H1 (cell line): ENCODE measurements at regions not wholly inside any gene's neighbourhood (a gene's known extent, or its start where the extent isn't known, plus 50 kb on each side); places are given as distances from the start of the nearest gene placed in this dataset.

Experiments
- CTCF ChIA-PET: fragments of 300-600 bp; sonication (Branson Sonifier 250); formaldehyde crosslinking; loops from one replicate; lab custom pipeline; 2021; ENCODE audit not compliant: partially characterized antibody; lab: Charles Lee
- POLR2A ChIA-PET: fragments of 300-600 bp; sonication (Branson Sonifier 250); formaldehyde crosslinking; loops from one replicate; lab custom pipeline; 2021; ENCODE audit warnings: inconsistent platforms; ENCODE audit not compliant: partially characterized antibody; lab: Charles Lee
- DNase-seq, 2 experiments: peaks; one replicate each; pipeline versions ENCODE4 v3.0.0 to v3.0.0-alpha.2; 2010 to 2022; ENCODE audit warnings: low spot score in 2 of 2, low read depth in 1 of 2, mixed read lengths in 1 of 2
- FAIRE-seq: peaks from 2 replicates; lab custom pipeline; 2011; peaks lifted over from hg19 to GRCh38; lab: Jason Lieb, UNC
- H2AFZ ChIP-seq: 2 replicates; pipeline ENCODE4 v1.8.1; 2012; ENCODE audit warnings: low read length, inconsistent platforms
- H2AK5ac ChIP-seq: 2 replicates; pipeline ENCODE4 v1.6.1; 2013; ENCODE audit warnings: low read depth, low read length
- H2BK120ac ChIP-seq: replicated peaks from 2 replicates; pipeline ENCODE3; 2013; ENCODE audit warnings: low read depth, low read length, inconsistent platforms
- H2BK12ac ChIP-seq: 2 replicates; pipeline ENCODE4 v1.6.1; 2013; ENCODE audit warnings: low read depth, low read length
- H2BK15ac ChIP-seq: 2 replicates; pipeline ENCODE4 v1.6.1; 2013; ENCODE audit warnings: low read length
- H2BK20ac ChIP-seq: 2 replicates; pipeline ENCODE4 v1.6.1; 2013; ENCODE audit warnings: low read length
- H2BK5ac ChIP-seq: 2 replicates; pipeline ENCODE4 v1.6.1; 2013; ENCODE audit warnings: low read depth, low read length
- H3K14ac ChIP-seq: 2 replicates; pipeline ENCODE4 v1.6.1; 2013; ENCODE audit warnings: inconsistent platforms; ENCODE audit not compliant: insufficient read length
- H3K18ac ChIP-seq: 2 replicates; pipeline ENCODE4 v1.6.1; 2013; ENCODE audit warnings: low read length; ENCODE audit errors: extremely low read depth
- H3K23ac ChIP-seq: 2 replicates; pipeline ENCODE4 v1.6.1; 2013; ENCODE audit warnings: inconsistent platforms; ENCODE audit not compliant: insufficient read length
- H3K23me2 ChIP-seq: 2 replicates; pipeline ENCODE4 v1.6.1; 2013; ENCODE audit warnings: low read depth, low read length
- H3K27ac ChIP-seq: 2 replicates; pipeline ENCODE4 v1.6.1; 2011; ENCODE audit warnings: low read depth, low read length, inconsistent platforms
- H3K27me3 ChIP-seq, 4 experiments: replicated peaks in 1 of 4; 1 replicate in 1 of 4; 2 replicates in 3 of 4; pipeline versions ENCODE4 v1.6.1 to v1.8.1; 2011 to 2013; ENCODE audit warnings: low read length in 3 of 4, mild to moderate bottlenecking in 3 of 4, inconsistent platforms in 2 of 4, mixed read lengths in 2 of 4, moderate library complexity in 1 of 4; ENCODE audit not compliant: control insufficient read depth in 3 of 4, insufficient read depth in 3 of 4; ENCODE audit errors: extremely low read depth in 1 of 4
- H3K36me3 ChIP-seq, 4 experiments: 2 replicates each; pipeline versions ENCODE4 v1.6.1 to v1.8.1; 2011 to 2013; ENCODE audit warnings: mild to moderate bottlenecking in 4 of 4, low read length in 3 of 4, moderate library complexity in 2 of 4, control low read depth in 1 of 4, inconsistent platforms in 1 of 4; ENCODE audit not compliant: insufficient read depth in 4 of 4, control insufficient read depth in 2 of 4
- H3K4ac ChIP-seq: replicated peaks from 2 replicates; pipeline ENCODE3; 2013; ENCODE audit warnings: low read length, low read depth, mixed read lengths, inconsistent platforms; ENCODE audit not compliant: insufficient read length
- H3K4me1 ChIP-seq, 4 experiments: replicated peaks in 1 of 4; 1 replicate in 1 of 4; 2 replicates in 3 of 4; pipeline versions ENCODE4 v1.6.1 to v1.8.1; 2011 to 2013; ENCODE audit warnings: low read length in 3 of 4, inconsistent platforms in 2 of 4, mixed read lengths in 1 of 4; ENCODE audit not compliant: insufficient read depth in 4 of 4, control insufficient read depth in 3 of 4
- H3K4me2 ChIP-seq, 2 experiments: 2 replicates each; pipeline versions ENCODE4 v1.6.1 to v1.8.1; 2011 to 2013; ENCODE audit warnings: low read depth in 2 of 2, low read length in 2 of 2, control low read depth in 1 of 2, inconsistent platforms in 1 of 2, mild to moderate bottlenecking in 1 of 2; ENCODE audit not compliant: insufficient read depth in 1 of 2
- H3K4me3 ChIP-seq, 4 experiments: fragments of 200-600, 300-600 bp in 1 of 4; sonication (generic), shearing (Covaris generic), sonication (Bioruptor Twin) in 1 of 4; 2 replicates each; pipeline versions ENCODE4 v1.5.1 to v1.8.1; 2011 to 2016; ENCODE audit warnings: low read length in 4 of 4, low read depth in 3 of 4, control low read depth in 2 of 4, inconsistent platforms in 2 of 4, mild to moderate bottlenecking in 2 of 4, mixed read lengths in 1 of 4, moderate library complexity in 1 of 4; ENCODE audit not compliant: insufficient read depth in 2 of 4; ENCODE audit errors: extremely low read depth in 1 of 4
- H3K56ac ChIP-seq: replicated peaks from 2 replicates; pipeline ENCODE3; 2013; ENCODE audit warnings: low read depth, mild to moderate bottlenecking, mixed read lengths, low read length, inconsistent platforms; ENCODE audit not compliant: insufficient read length
- H3K79me1 ChIP-seq: 2 replicates; pipeline ENCODE4 v1.6.1; 2013; ENCODE audit warnings: low read depth, low read length, control low read depth
- H3K79me2 ChIP-seq, 2 experiments: 2 replicates each; pipeline versions ENCODE4 v1.6.1 to v1.8.1; 2012 to 2013; ENCODE audit warnings: low read length in 2 of 2, mild to moderate bottlenecking in 2 of 2, inconsistent platforms in 1 of 2; ENCODE audit not compliant: insufficient read depth in 2 of 2, control insufficient read depth in 1 of 2
- H3K9ac ChIP-seq, 4 experiments: replicated peaks in 1 of 4; 1 replicate in 1 of 4; 2 replicates in 3 of 4; pipeline versions ENCODE4 v1.6.1 to v1.8.1; 2011 to 2013; ENCODE audit warnings: low read depth in 3 of 4, low read length in 3 of 4, control low read depth in 2 of 4, mild to moderate bottlenecking in 2 of 4, moderate library complexity in 2 of 4, inconsistent platforms in 1 of 4; ENCODE audit errors: extremely low read depth in 1 of 4
- H3K9me3 ChIP-seq, 2 experiments: 2 replicates each; pipeline versions ENCODE4 v1.6.1 to v1.8.1; 2012 to 2013; ENCODE audit warnings: mild to moderate bottlenecking in 2 of 2, moderate library complexity in 2 of 2, control low read depth in 1 of 2, inconsistent platforms in 1 of 2, low read depth in 1 of 2, low read length in 1 of 2, mixed read lengths in 1 of 2; ENCODE audit not compliant: insufficient read depth in 2 of 2
- H4K20me1 ChIP-seq, 2 experiments: replicated peaks in 1 of 2; 2 replicates each; pipeline versions ENCODE3 to v1.8.1; 2011 to 2013; ENCODE audit warnings: inconsistent platforms in 2 of 2, low read length in 2 of 2, mild to moderate bottlenecking in 1 of 2; ENCODE audit not compliant: insufficient read depth in 2 of 2, control insufficient read depth in 1 of 2
- H4K5ac ChIP-seq: 2 replicates; pipeline ENCODE4 v1.6.1; 2013; ENCODE audit warnings: low read length, low read depth, mixed read lengths, inconsistent platforms; ENCODE audit not compliant: insufficient read length
- H4K8ac ChIP-seq: 2 replicates; pipeline ENCODE4 v1.8.0; 2013; ENCODE audit warnings: mild to moderate bottlenecking, moderate library complexity, low read length, inconsistent platforms; ENCODE audit not compliant: insufficient read depth; ENCODE audit errors: extremely low read depth
- H4K91ac ChIP-seq: replicated peaks from 2 replicates; pipeline ENCODE3; 2013; ENCODE audit warnings: low read length, mixed read lengths, inconsistent platforms; ENCODE audit not compliant: insufficient read length
- ATF3 ChIP-seq: IDR thresholded peaks from 2 replicates; pipeline ENCODE4 v1.6.1; 2011; ENCODE audit warnings: low read depth, mild to moderate bottlenecking, low read length; ENCODE audit not compliant: insufficient read depth
- BACH1 ChIP-seq: IDR thresholded peaks from 2 replicates; pipeline ENCODE4 v1.6.1; 2012; ENCODE audit warnings: low read length, improper control_type of control experiment
- CBX5 ChIP-seq: fragments of 300-800, 300-1000 bp; sonication (generic); IDR thresholded peaks from 2 replicates; pipeline ENCODE4 v1.7.1; 2016; ENCODE audit warnings: antibody characterized with exemption, low read length, low read depth
- EP300 ChIP-seq, 2 experiments: IDR thresholded peaks; 1 replicate in 1 of 2; 2 replicates in 1 of 2; pipeline ENCODE4 v1.6.1; 2011 to 2012; ENCODE audit warnings: low read depth in 2 of 2, low read length in 2 of 2, mild to moderate bottlenecking in 2 of 2, borderline replicate concordance in 1 of 2, inconsistent platforms in 1 of 2, moderate library complexity in 1 of 2
- EZH2 ChIP-seq: fragments of 200-600 bp; sonication (generic); IDR thresholded peaks from 2 replicates; pipeline ENCODE4 v1.7.1; 2012; ENCODE audit warnings: low read depth, mild to moderate bottlenecking, moderate library complexity, low read length, inconsistent platforms; ENCODE audit not compliant: severe bottlenecking
- JUND ChIP-seq: IDR thresholded peaks from 2 replicates; pipeline ENCODE4 v1.6.1; 2011; ENCODE audit warnings: mild to moderate bottlenecking, improper control_type of control experiment, low read length
- KDM5A ChIP-seq: fragments of 200-600 bp; IDR thresholded peaks from 2 replicates; pipeline ENCODE4 v1.7.1; 2012; ENCODE audit warnings: mild to moderate bottlenecking, low read length, inconsistent platforms, mixed read lengths
- NRF1 ChIP-seq: IDR thresholded peaks from 2 replicates; pipeline ENCODE4 v1.6.1; 2011; ENCODE audit warnings: mild to moderate bottlenecking, low read depth, low read length, improper control_type of control experiment
- POU5F1 ChIP-seq: IDR thresholded peaks from 2 replicates; pipeline ENCODE4 v1.6.1; 2011; ENCODE audit warnings: low read depth, mild to moderate bottlenecking, low read length, moderate library complexity
- SIRT6 ChIP-seq: IDR thresholded peaks from one replicate; pipeline ENCODE4 v1.7.1; 2012; ENCODE audit warnings: low read length, inconsistent platforms
- SP1 ChIP-seq: IDR thresholded peaks from 2 replicates; pipeline ENCODE4 v1.6.1; 2011; ENCODE audit warnings: low read depth, low read length
- SP2 ChIP-seq: IDR thresholded peaks from 2 replicates; pipeline ENCODE4 v1.6.1; 2012; ENCODE audit warnings: mild to moderate bottlenecking, low read length, inconsistent platforms
- SUZ12 ChIP-seq: fragments of 200-600 bp; sonication (generic); IDR thresholded peaks from 2 replicates; pipeline ENCODE4 v1.6.1; 2012; ENCODE audit warnings: mild to moderate bottlenecking, inconsistent platforms, low read length, moderate library complexity, mixed read lengths
- TAF1 ChIP-seq: IDR thresholded peaks from 2 replicates; pipeline ENCODE4 v1.6.1; 2011; ENCODE audit warnings: mild to moderate bottlenecking, low read depth, low read length
- TAF7 ChIP-seq: optimal IDR thresholded peaks from 2 replicates; pipeline ENCODE3; 2011; ENCODE audit warnings: low read depth, mild to moderate bottlenecking, inconsistent platforms, low read length, moderate library complexity, borderline replicate concordance
- TEAD4 ChIP-seq: IDR thresholded peaks from 2 replicates; pipeline ENCODE4 v1.6.1; 2012; ENCODE audit warnings: low read depth, low read length, inconsistent platforms, mixed read lengths
- WGBS, 2 experiments: shearing (Covaris generic) in 1 of 2; methylation state at CpG; one replicate each; pipeline versions ENCODE4 v1.1.6 to v1.1.7; 2013 to 2015; ENCODE audit warnings: low lambda C conversion rate in 2 of 2, mixed read lengths in 2 of 2, inconsistent platforms in 1 of 2, low coverage in 1 of 2, missing lambda C conversion rate in 1 of 2; ENCODE audit not compliant: insufficient replicate concordance in 2 of 2, insufficient coverage in 1 of 2, insufficient read length in 1 of 2; ENCODE audit errors: extremely low coverage in 1 of 2, missing lambda C conversion rate in 1 of 2; 5-methylcytosine and 5-hydroxymethylcytosine counted together

GRCh38 chr2:150605664-150606063 is 118.2 kb upstream of the RND3 start:
- H3K36me3 ChIP-seq, result no peaks in the 10 kb centered on the region
- H2AK5ac ChIP-seq, result no peak overlapping the region
- no peaks in the 10 kb centered on the region for H3K23me2 ChIP-seq
- H4K8ac ChIP-seq, result no peak overlapping the region
- H2BK120ac ChIP-seq, result no peak overlapping the region
- no peak overlapping the region for H4K91ac ChIP-seq
- no peak overlapping the region for H2BK20ac ChIP-seq
- no peak overlapping the region for H3K23ac ChIP-seq
- no peak overlapping the region for H2BK15ac ChIP-seq
- no peaks in the 10 kb centered on the region for H3K79me1 ChIP-seq
- no peak for DNase-seq
- no peaks in the 10 kb centered on the region for H3K27me3 ChIP-seq
- H2BK5ac ChIP-seq, result no peak overlapping the region
- no peak overlapping the region for H2BK12ac ChIP-seq
- H2AFZ ChIP-seq, result no peak overlapping the region
- no peak overlapping the region for H4K5ac ChIP-seq
- no peak overlapping the region for H3K18ac ChIP-seq
- H3K9me3 ChIP-seq, result no peaks in the 10 kb centered on the region
- CTCF ChIA-PET, result interaction anchor here (1.1 to 1.5 kb wide), 3 partner anchors 12 to 633 kb away, joined by 3 read pairs; no protein-coding TSS in a partner anchor
- peaks cover 0 to 3% (median under 1%) of the 10 kb centered on the region in 4 experiments; a peak in 2 of 7 replicates for H3K4me1 ChIP-seq
- H3K79me2 ChIP-seq, result no peaks in the 10 kb centered on the region
- no peak overlapping the region for H3K56ac ChIP-seq
- no peak overlapping the region for H3K14ac ChIP-seq
- no peak for FAIRE-seq
- no peak overlapping the region for H3K4me3 ChIP-seq
- POLR2A ChIA-PET, result no interaction called here
- H4K20me1 ChIP-seq, result no peaks in the 10 kb centered on the region
- H3K4me2 ChIP-seq, result no peak overlapping the region
- no peak overlapping the region for H3K4ac ChIP-seq
- 90% methylated on average over 3 of the region's 3 CpGs; no CpG with 5 or more reads in 1 of the 2 experiments for WGBS, 2 experiments
- H3K9ac ChIP-seq, result no peak overlapping the region
- no peak overlapping the region for H3K27ac ChIP-seq
- no peak for TF ChIP-seq KDM5A
- TF ChIP-seq EZH2, result no peak
- TF ChIP-seq EP300 (IDR thresholded peaks at IDR 0.05; ENCODE audit: borderline replicate concordance in 1 of 2, low read depth in 2 of 2, low read length in 2 of 2), result no peak
- no peak for TF ChIP-seq CBX5
- no peak for TF ChIP-seq SP2
- no peak for TF ChIP-seq JUND
- no peak for TF ChIP-seq SIRT6
- no peak for TF ChIP-seq TAF7
- no peak for TF ChIP-seq TEAD4
- no peak for TF ChIP-seq SUZ12
- no peak for TF ChIP-seq TAF1
- no peak for TF ChIP-seq ATF3
- TF ChIP-seq SP1, result no peak
- no peak for TF ChIP-seq BACH1
- no peak for TF ChIP-seq NRF1
- TF ChIP-seq POU5F1, result no peak
